Right renal cortex interstitium (tissue), 3 donors: ENCODE measurements at regions not wholly inside any gene's neighbourhood (a gene's known extent, or its start where the extent isn't known, plus 50 kb on each side); places are given as distances from the start of the nearest gene placed in this dataset.
"Not testable (repeated sequence)": the region's sequence is repeated elsewhere in the genome, so short reads cannot be mapped to it uniquely, and the experiment has no call there.

ENCODE experiments used
- DNase-seq, 3 donors: peaks; one replicate each; pipeline ENCODE4 v3.0.0-alpha.2; 2013; ENCODE audit warnings: low read depth in 3 of 3, low spot score in 2 of 3

DNA sequence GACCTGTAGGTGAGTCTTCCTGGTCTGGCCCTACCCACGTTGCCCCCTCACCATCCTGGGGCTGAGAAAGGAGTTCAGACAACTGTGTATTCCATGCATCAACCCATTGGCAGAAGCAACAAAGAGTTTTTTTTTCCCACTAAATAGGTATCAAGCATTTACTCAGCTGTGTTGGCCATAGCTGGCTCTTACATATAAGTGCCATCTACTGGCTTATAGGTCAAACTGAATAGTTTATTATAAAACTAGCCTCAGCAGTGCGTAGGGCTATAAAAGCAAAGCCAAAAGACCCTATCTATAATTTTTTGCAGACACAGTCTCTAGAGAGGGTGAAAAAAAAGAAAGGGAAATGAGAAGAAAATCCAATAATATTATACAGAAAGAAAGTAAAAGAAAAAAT lies 765.2 kb upstream of the MGAT4C start:
- no peak for DNase-seq

DNA sequence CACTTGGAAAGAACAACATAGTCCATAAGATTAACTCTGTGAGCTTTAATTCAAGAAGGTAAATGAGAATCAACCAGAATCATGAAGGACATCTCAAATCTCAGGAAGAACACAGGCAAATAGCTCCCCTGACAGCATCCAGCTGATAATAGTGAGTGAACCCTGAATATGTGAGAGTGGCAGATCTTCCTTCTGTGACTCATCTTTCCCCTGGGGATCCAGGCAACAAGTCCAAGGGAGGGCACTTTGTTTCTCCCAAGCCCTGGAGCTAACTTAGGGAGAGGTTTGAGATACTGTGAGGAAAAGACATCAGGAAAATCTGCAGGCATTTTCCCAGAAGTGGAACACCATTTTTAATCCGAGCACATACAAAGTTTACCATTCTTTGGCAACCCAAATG lies 763.9 kb upstream of the MGAT4C start:
- DNase-seq: no peak

DNA sequence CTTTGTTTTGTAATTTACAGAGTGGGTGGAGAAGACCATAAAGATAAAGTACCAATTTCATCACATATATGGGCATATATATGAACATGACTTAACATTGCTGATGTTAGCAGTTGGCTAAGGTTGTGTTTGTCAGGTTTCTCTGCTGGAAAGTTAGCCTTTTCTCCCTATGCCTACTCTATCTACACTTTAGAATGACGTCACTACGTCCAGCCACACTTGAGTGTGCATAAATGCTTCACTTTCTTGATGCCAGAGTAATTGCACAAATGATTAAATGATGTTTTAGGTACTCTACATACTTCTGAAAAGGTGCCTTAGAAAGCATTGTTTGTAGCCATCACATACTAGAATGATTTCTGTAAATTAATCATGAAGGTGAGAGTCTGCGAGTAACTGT lies 759.2 kb upstream of the MGAT4C start:
- DNase-seq: no peak

DNA sequence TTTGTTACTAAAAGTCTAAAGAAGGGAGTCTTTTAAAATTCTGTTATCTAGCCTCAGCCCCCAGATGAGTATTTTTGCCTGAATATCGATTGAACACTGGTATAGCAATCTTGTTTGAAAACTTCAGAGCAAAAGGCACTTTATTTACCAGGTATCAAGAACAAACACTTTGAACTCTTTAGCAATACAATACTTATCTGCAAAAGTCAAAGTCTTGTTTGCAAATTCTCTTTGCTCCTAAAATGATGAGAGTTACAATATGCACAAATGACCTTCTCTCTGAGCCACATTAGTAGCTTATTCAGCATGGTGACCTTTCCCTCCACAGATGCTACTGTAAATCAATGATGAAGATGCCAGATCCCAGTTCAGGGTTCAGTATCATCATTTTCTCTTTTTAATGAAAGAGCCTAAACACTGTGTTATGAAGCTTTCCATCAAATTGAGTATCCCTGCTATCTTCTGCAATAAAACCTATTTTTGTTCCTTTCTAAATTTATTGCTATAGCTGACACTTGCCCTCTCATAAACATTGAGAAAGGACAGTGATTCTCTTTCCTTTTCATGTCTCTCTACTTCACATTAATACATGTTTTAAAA lies 752.7 kb upstream of the MGAT4C start:
- peak in 1 of 3 donors; percentile 1 for DNase-seq

DNA sequence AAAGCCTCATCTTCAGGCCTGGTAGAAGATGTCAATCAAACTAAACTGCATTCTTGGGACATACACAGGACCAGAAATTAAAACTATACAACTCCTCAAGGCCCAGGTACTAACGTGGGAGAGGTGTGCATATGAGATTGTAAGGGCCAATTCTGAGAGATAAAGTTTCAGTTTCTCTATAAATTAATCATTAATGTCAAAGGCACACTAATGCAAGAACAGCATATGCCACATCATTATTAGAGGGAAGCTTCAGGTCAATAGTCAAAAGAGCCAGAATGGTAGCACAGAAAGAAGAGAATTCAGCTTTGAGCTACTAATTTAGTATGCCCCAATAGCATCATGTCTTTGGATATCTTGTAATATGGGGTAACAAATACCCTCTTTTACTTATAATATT lies 744.9 kb upstream of the MGAT4C start:
- DNase-seq: no peak

DNA sequence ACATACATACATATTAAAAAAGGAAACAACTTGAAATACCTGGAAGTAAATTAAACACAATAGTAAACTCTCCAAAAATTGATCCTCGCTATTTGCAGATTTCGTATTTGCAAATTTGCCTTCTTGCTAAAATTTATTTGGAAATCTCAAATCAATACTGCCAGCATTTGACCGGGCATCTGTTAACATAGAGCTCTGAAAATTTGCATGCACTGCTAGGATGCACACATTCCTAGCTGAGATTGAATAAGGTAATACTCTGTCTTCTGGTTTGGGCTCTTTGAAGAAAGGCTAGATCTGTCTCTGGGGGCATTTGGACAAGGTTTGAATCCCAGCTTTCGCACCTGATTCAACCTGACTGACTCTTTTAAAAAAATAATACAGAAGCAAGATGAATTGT lies 729.1 kb upstream of the MGAT4C start:
- DNase-seq: no peak

DNA sequence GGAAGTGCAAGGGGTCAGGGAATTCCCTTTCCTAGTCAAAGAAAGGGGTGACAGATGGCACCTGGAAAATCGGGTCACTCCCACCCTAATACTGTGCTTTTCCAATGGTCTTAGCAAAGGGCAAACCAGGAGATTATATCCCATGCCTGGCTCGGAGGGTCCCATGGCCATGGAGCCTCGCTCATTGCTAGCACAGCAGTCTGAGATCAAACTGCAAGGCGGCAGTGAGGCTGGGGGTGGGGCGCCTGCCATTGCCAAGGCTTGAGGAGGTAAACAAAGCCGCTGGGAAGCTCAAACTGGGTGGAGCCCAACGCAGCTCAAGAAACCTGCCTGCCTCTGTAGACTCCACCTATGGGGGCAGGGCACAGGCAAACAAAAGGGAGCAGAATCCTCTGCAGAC lies 714.4 kb upstream of the MGAT4C start:
- not testable (repeated sequence) for DNase-seq

DNA sequence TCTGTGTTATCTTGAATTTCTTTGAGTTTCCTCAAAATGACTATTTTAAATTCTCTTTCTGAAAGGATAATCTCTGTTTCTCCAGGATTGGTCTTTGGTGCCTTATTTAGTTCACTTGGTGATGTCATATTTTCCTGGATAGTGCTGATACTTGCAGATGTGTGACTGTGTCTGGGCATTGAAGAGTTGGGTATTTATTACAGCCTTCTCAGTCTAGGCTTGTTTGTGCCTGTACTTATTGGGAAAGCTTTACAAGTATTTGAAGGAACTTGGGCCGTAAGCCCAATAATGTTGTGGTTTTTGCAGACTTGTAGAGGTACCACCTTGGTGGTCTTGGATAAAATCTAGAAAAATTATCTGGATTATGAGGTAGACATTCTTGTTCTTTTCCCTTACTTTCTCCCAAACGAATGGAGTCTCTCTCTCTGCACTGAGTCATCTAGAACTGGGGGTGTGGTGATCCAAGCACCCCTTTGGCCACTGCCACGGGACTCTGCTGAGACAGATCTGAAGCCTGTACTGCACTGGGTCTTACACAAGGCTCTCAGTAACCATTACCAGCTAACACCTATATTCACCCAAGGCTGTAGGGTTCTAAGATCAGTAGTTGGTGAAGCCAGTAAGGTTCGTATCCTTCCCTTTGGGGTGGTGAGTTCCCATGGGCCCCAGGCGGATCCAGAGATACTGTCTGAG lies 703.7 kb upstream of the MGAT4C start:
- no peak for DNase-seq

DNA sequence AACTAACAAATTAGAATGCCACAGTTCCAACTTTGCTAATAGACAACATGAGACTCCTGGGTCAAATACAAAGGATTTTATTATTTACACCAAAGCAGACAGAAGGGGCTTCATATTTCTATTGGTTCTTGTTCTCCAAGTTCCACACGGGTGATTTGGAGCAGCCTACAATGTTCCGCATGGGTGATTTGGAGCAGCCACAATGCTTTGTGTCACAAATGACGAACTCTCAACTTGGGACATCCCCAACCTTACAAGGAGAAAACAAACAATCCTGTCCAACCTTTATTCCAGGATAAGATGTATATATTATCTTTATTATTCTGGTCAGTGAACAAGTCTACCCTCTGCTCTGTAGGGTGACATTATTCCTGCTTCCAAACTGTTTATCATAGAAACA lies 694.3 kb upstream of the MGAT4C start:
- DNase-seq: no peak

DNA sequence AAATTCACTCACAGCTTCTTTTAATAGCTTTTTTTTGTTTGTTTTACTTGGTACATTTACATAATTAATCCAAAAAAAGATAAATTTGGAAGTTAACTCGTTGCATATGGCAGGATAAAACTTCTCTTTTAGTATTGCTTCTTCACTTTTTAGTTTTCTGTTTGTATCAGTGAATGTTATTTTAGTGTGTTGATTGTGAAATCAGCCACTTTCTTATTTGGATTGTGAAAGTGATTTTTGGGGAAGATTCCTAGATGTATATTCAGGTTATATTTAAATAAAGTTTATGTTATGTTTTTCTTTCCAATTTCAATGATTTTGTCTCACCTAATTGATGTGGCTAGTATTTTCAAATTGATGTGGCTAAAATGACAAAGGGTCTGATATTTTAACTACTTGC lies 693.9 kb upstream of the MGAT4C start:
- no peak for DNase-seq

DNA sequence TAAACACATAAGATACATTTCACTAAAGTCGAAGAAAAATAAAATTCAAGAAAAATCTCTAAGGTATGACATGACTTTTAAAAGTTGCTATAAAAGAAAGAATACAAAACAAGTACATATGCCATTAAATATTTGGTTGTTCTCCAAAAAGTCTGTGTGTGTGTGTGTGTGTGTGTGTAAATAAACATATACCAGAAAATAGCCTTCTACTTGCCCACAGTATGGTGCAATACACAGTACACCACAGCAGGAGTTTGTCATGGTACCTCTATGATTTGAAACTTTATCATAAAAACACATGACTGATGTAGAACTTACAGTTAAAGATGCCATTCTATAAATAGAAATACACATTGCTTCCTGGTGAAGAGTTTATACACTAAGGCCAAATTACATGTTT lies 692.7 kb upstream of the MGAT4C start:
- DNase-seq: no peak

DNA sequence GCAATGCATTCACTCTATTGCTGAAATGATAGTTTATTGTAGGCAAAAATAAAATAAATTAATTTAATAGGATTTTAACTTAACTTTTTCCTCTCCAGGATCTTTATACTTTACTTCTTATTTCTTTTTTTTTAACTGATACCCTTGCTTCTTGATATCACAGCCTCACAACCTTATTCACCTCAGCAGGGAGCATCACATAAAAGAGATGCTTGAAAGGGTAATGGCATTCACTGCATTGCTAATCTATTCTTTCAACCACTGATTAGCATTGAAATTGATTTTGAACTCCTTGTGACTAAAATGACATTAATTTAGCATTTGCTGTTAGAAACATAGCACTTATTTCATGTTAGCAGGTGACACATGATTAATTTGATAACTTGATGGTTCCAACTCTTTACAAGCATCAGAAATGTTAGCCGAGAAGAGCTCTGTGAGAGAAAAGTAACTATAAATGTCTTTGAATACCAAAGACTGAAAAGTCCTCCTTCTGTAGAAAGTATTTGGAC lies 689.5 kb upstream of the MGAT4C start:
- no peak for DNase-seq

DNA sequence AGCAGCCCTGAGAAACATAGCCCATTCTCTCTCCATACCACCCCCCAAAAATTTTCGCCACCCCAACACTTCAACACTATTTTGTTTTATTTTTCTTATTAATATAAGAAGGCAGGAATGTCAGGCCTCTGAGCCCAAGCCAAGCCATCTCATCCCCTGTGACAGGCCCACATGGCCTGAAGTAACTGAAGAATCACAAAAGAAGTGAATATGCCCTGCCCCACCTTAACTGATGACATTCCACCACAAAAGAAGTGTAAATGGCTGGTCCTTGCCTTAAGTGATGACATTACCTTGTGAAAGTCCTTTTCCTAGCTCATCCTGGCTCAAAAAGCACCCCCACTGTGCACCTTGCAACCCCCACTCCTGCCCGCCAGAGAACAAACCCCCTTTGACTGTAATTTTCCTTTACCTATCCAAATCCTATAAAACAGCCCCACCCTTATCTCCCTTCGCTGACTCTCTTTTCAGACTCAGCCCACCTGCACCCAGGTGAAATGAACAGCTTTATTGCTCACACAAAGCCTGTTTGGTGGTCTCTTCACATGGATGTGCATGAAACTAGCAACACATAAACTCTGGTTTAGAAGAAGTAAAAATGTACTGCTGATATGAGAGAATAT lies 688.1 kb upstream of the MGAT4C start:
- not testable (repeated sequence) for DNase-seq

DNA sequence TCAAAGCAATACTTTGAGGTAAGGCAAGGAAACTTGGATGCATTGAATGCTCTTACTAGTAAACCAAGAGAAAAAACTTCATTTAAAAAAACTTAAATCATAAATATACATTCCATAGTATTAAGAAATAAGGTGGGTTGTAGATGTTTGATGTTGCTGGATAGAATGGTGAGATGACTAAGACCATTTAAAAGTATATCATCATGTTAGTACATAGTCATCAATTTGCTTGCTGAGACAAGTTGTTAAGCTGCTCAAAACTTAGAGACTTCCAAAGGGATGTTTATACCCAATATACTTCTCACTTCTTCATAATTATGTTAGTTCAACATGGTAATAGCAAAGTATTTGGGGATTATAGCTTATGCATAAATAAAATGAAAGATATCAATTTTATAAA lies 675.5 kb upstream of the MGAT4C start:
- DNase-seq: no peak

DNA sequence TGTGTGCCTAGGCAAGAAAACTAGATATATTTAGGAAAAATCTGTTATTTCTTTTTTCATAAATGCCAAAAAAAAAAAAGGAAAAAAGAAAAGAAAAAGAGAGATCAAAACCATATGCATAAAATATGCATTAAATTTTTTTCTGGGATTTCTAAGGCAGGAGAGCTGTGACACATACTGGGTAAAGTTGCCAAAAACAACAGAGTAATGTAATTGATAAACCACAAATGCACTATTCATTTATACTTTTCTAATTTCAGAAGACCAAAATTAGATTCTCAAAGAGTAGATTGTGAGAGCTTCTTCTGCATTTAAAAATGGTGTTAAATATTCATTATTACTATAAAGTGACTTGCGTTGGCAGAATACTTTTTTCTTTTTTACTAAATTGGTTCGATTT lies 673.8 kb upstream of the MGAT4C start:
- DNase-seq: no peak

DNA sequence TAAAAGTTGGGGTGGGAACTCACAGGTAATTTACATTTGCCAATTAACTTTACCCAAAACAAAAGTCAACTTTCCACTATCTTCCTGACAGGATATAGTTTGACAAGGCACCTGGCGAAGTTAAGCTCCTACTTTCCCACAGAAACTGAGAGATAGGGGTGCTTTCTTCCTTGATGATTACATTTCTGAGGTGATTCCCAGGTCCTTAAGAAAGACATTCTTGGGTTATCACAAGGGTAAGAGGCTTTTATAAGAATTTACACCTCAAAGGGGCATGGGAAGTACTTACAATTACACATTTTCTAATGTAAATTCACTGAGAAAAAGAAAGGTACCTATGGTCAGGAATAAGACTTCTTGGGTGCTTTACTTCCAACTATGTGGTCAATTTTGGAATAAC lies 660.9 kb upstream of the MGAT4C start:
- no peak for DNase-seq

DNA sequence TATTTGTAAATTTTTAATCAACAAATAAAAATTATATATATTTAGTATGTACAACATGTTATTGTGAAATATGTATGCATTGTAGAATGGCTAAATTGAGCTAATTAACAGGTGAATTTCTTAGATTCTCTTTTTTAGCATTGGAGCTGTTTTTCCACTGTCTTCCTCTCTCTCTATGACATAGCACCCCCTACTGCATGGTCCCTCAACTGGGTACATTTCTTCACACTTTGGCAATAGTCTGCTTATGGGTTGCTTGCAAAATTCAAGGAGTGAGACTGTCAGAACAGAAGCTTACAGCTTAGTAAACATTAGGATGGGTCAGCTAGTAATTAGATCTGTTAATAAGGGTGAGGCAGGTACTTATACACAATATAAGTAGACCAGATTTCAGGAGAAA lies 658.5 kb upstream of the MGAT4C start:
- peak in 1 of 3 donors; percentile 1 for DNase-seq

DNA sequence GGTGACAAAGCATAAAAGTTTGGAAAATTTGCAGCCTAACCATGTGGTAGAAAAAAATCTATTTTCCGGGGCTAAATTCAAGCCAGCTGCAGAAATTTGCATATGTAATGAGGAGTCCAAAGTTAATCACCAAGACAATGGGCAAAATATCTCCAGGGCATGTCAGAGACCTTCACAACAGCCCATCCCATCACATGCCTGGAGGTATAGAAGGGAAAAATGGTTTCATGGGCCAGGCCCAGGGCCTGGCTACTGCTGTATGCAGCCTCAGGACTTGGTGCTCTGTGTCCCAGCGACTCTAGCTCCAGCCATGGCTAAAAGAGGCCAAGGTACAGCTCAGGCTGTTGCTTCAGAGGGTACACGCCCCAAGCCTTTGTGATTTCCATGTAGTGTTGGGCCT lies 655.8 kb upstream of the MGAT4C start:
- no peak for DNase-seq

DNA sequence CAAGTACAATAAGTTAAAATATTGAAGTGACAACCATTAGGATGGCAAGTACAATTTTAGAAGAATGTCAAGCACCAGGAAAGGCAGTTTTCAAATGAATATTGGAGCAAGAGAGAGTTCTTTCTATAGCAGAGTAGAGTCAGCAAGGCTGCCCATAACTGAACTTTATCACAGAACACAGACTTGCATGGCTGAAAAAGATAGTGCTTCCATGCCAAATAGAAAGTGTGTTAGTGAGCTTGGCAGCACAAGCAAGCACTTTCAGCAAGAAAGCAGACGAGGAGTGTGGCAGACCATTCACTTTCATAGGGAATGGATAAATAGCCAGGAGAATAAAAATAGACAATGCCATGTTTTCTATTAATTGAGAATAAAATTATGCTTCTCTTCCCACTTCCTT lies 647.0 kb upstream of the MGAT4C start:
- no peak for DNase-seq

DNA sequence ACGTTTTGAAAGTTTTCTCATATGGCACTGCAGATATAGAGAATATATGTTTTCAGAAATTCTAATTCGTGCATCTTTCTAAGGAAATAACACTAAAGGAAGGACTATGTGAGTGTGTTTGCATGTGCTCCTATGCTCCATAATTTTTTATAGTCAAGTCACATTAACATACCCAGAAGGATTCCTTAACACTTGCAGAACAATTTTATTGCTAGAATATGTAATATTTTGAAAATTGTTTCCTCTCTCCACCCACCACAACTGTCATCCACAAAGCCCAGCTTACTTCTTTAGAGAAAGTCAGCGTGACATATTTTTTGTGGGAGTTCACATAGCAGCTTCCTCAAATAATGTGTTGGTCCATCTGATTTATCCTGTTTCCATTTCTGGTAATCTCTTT lies 604.6 kb upstream of the MGAT4C start:
- DNase-seq: no peak

DNA sequence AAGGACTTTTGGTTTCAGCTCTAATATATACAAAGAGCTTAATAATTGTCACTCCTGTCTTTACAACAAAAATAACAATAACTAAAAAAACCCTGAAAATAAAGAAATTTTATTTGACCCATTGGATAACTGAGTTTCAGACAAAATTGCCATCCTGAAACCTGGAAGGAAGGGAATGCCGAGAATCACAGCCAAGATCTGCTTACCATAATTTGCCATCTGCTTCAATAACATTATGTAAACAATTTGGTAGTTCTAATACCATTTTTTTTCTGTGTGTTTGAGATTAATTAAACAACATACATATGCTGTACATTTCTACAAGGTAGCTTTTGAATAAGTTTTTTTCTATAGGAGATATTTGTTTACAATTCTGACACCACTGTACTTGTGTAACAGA lies 596.3 kb upstream of the MGAT4C start:
- DNase-seq: no peak

DNA sequence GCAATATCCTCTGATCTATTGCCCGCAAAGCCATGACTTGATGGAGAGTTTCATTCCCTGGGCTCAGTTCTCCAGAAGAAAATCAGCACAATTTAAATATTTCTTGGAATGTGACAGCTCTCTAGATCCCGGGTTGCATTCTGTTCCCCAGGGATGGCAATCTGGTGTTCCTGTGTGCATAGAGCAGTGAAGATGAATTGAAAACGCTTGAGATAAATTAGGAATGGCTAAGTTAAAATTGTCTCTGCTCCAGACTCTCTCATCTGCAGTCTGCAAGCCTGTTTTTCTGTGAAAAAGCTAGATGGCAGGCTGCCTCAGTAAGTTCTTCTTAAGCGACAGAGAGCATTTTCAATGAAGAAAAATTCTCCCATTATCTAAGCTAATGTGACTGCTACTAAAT lies 582.5 kb upstream of the MGAT4C start:
- DNase-seq: no peak
